ENCODE measurements at regions not wholly inside any gene's neighbourhood (a gene's known extent, or its start where the extent isn't known, plus 50 kb on each side); places are given as distances from the start of the nearest gene placed in this dataset.

DNA sequence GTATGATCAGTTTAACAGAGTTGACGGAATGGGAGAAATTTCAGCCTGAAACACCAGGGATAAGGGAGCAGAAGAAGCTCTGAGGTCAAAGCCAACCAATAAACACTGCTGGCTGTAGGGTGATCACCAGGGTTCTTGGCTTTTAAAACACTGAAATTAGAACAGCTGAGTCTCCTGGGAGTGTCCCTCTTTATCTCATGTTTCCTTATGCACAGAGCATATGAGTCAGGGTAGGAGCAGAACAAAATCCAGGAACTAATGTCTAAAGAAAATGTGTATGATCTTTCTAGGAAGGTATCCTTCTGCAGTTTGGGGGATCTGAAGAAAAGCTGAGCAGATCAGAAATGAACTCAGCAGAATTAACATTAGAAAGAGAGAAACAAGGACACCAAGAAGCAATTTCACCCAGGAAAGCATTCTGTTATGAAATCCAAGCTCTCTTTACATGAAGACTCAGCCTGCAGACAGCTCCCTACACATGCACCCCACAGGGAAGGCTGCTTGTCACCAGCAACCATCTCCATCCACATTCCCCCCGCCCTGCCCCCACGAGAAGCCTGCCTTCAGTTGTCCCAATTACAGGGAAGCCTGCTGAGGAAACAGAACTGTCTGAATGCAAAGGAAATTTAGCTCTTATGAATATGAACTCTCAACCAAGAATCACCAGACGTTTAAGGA lies 469.7 kb downstream of the PDCD6IP start:
- no peaks in the 10 kb centered on the region for H3K36me3 ChIP-seq (ENCODE audit: control insufficient read depth, insufficient read depth, low read length)
- FAIRE-seq (peak; percentile 36), DNase-seq (ENCODE audit: low read depth) (peak; percentile 31)
- no peak for TF ChIP-seq CTCF (IDR thresholded peaks at IDR 0.05; ENCODE audit: insufficient read depth, low read length, severe bottlenecking)
- H3K27me3 ChIP-seq (ENCODE audit: control insufficient read depth, insufficient read depth, low read length), result no peaks in the 10 kb centered on the region
- no peak overlapping the region for H3K4me3 ChIP-seq (ENCODE audit: low read depth, low read length)

DNA sequence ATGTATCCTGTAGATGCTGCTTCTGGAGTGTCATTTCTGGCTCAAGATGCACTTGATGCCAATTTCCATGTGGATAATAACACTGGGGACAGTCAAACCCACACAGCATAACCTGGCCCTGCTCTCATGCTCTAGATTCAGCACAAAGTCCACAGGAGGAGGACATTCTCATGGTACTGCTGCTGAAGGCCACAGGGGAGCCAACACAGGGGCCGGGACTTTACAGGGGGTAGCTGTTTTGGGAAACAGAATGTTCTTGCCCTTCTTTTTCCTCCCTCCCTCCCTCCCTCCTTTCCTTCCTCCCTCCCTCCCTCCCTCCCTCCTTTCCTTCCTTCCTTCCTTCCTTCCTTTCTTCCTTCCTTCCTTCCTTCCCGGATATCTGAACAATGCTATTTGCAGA lies 477.4 kb downstream of the PDCD6IP start:
- TF ChIP-seq CTCF (IDR thresholded peaks at IDR 0.05; ENCODE audit: insufficient read depth, low read length, severe bottlenecking), result no peak
- FAIRE-seq, result no peak
- H3K36me3 ChIP-seq (ENCODE audit: control insufficient read depth, insufficient read depth, low read length), result no peaks in the 10 kb centered on the region

GRCh38 chr3:34276342-34276741 lies 477.9 kb downstream of the PDCD6IP start:
- FAIRE-seq (no peak), DNase-seq (ENCODE audit: low read depth) (no peak)
- H3K36me3 ChIP-seq (ENCODE audit: control insufficient read depth, insufficient read depth, low read length), result no peaks in the 10 kb centered on the region
- TF ChIP-seq CTCF (IDR thresholded peaks at IDR 0.05; ENCODE audit: insufficient read depth, low read length, severe bottlenecking), result no peak
- no peaks in the 10 kb centered on the region for H3K27me3 ChIP-seq (ENCODE audit: control insufficient read depth, insufficient read depth, low read length)
- no peak overlapping the region for H3K4me3 ChIP-seq (ENCODE audit: low read depth, low read length)

More for the DNA sequence above, 477.4 kb downstream of the PDCD6IP start:
- DNase-seq (ENCODE audit: low read depth), result no peak
- no peak overlapping the region for H3K4me3 ChIP-seq (ENCODE audit: low read depth, low read length)
- H3K27me3 ChIP-seq (ENCODE audit: control insufficient read depth, insufficient read depth, low read length), result no peaks in the 10 kb centered on the region

GRCh38 chr3:34277110-34277509 lies 478.7 kb downstream of the PDCD6IP start:
- no peak for FAIRE-seq
- TF ChIP-seq CTCF (IDR thresholded peaks at IDR 0.05; ENCODE audit: insufficient read depth, low read length, severe bottlenecking), result no peak
- DNase-seq (ENCODE audit: low read depth), result no peak
- Histone ChIP-seq H3K36me3 (ENCODE audit: control insufficient read depth, insufficient read depth, low read length) (no peaks in the 10 kb centered on the region), H3K4me3 (ENCODE audit: low read depth, low read length) (no peak overlapping the region), H3K27me3 (ENCODE audit: control insufficient read depth, insufficient read depth, low read length) (no peaks in the 10 kb centered on the region)

- no peak for TF ChIP-seq CTCF (IDR thresholded peaks at IDR 0.05; ENCODE audit: insufficient read depth, low read length, severe bottlenecking)
- DNase-seq (ENCODE audit: low read depth), result no peak
- no peaks in the 10 kb centered on the region for H3K27me3 ChIP-seq (ENCODE audit: control insufficient read depth, insufficient read depth, low read length)
- no peaks in the 10 kb centered on the region for H3K36me3 ChIP-seq (ENCODE audit: control insufficient read depth, insufficient read depth, low read length)
- FAIRE-seq, result no peak
- no peak overlapping the region for H3K4me3 ChIP-seq (ENCODE audit: low read depth, low read length)
Observed at GRCh38 chr3:34279901-34280300, 481.5 kb downstream of the PDCD6IP start.

DNA sequence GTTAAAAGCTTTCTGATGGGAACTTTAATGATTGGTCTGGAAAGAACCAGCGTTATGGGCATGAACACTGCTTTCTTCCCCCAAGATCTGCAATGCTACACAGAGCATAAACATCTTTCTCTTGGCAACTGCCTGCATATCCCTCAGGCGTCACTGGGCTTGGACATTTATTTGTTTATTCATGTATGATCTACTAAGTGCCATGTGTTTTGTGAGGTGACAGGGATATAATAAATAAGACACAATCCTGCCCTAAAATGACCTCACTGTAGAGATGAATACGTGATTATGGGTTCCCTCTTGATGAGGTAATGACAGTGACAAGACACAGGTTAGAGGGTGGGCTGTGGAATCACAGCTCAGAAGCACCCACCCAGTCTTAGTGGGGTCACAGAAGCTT lies 485.3 kb downstream of the PDCD6IP start:
- no peaks in the 10 kb centered on the region for H3K27me3 ChIP-seq (ENCODE audit: control insufficient read depth, insufficient read depth, low read length)
- TF ChIP-seq CTCF (IDR thresholded peaks at IDR 0.05; ENCODE audit: insufficient read depth, low read length, severe bottlenecking), result no peak
- DNase-seq (ENCODE audit: low read depth) (no peak), FAIRE-seq (no peak)
- H3K36me3 ChIP-seq (ENCODE audit: control insufficient read depth, insufficient read depth, low read length), result no peaks in the 10 kb centered on the region
- H3K4me3 ChIP-seq (ENCODE audit: low read depth, low read length), result no peak overlapping the region
